NCI-H2107 treated with DMSO at 0.1 percent for 48 hours (cell line): ENCODE measurements at regions not wholly inside any gene's neighbourhood (a gene's known extent, or its start where the extent isn't known, plus 50 kb on each side); places are given as distances from the start of the nearest gene placed in this dataset.
"Not testable (repeated sequence)": the region's sequence is repeated elsewhere in the genome, so short reads cannot be mapped to it uniquely, and the experiment has no call there.

Source experiments
- DNase-seq: peaks from one replicate; lab custom pipeline; 2025; ENCODE audit not compliant: unreplicated experiment; lab: John Stamatoyannopoulos, UW

- no peak for DNase-seq
Measured at GRCh38 chr5:17951392-17952169, 317.3 kb downstream of the TAF11L14 start.

GRCh38 chr5:17952231-17952630 lies 318.0 kb downstream of the TAF11L14 start:
- DNase-seq: no peak

- DNase-seq: no peak
Measured at GRCh38 chr5:17964067-17964466, 329.8 kb downstream of the TAF11L14 start.

GRCh38 chr5:17966640-17967402 lies 332.6 kb downstream of the TAF11L14 start:
- no peak for DNase-seq

GRCh38 chr5:17976404-17976803 lies 342.1 kb downstream of the TAF11L14 start:
- no peak for DNase-seq

- DNase-seq: no peak
Measured at GRCh38 chr5:17978954-17979353, 344.7 kb downstream of the TAF11L14 start.

- not testable (repeated sequence) for DNase-seq
Measured at GRCh38 chr5:17982626-17983025, 348.4 kb downstream of the TAF11L14 start.

GRCh38 chr5:17989036-17989435 lies 354.8 kb downstream of the TAF11L14 start:
- DNase-seq: no peak

GRCh38 chr5:17989567-17990563 lies 355.6 kb downstream of the TAF11L14 start:
- DNase-seq: no peak

GRCh38 chr5:17991775-17992174 lies 357.5 kb downstream of the TAF11L14 start:
- no peak for DNase-seq

GRCh38 chr5:17992291-17992690 lies 358.0 kb downstream of the TAF11L14 start:
- DNase-seq: no peak

GRCh38 chr5:17995997-17996396 lies 361.7 kb downstream of the TAF11L14 start:
- no peak for DNase-seq

GRCh38 chr5:17999858-18000257 lies 365.6 kb downstream of the TAF11L14 start:
- no peak for DNase-seq

- no peak for DNase-seq
Measured at GRCh38 chr5:18000744-18001143, 366.5 kb downstream of the TAF11L14 start.

GRCh38 chr5:18003312-18003711 lies 369.1 kb downstream of the TAF11L14 start:
- no peak for DNase-seq

GRCh38 chr5:18003784-18004183 lies 369.5 kb downstream of the TAF11L14 start:
- no peak for DNase-seq

- DNase-seq: not testable (repeated sequence)
Measured at GRCh38 chr5:18006235-18006634, 372.0 kb downstream of the TAF11L14 start.

GRCh38 chr5:18008940-18009339 lies 374.7 kb downstream of the TAF11L14 start:
- no peak for DNase-seq

GRCh38 chr5:18010053-18010452 lies 375.8 kb downstream of the TAF11L14 start:
- no peak for DNase-seq

GRCh38 chr5:18018472-18018871 lies 384.2 kb downstream of the TAF11L14 start:
- DNase-seq: no peak

GRCh38 chr5:18023275-18023674 lies 389.0 kb downstream of the TAF11L14 start:
- DNase-seq: no peak
